ENCODE measurements at regions not wholly inside any gene's neighbourhood (a gene's known extent, or its start where the extent isn't known, plus 50 kb on each side); places are given as distances from the start of the nearest gene placed in this dataset.

DNA sequence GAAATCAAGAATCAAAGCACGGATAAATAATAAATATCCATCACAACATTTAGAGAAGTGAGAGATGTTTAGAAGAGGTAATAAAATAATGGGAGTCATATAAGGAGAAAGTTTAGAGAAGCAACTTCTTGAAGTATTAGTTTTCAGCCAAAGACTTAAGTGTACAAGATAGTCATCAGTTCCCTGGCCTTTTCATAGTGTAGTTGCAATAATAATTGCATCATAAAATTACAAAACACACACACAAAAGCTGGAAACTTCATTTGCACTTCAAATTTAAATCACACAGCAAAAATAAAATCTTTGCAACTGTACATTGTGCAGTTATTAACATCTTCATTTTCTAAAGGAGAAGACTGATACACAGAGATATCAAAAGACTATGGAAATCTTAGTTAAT is 319.1 kb upstream of the RGMB start:
- Histone ChIP-seq H3K9me1 (ENCODE audit: insufficient read depth, low read length) (0 out of 2 replicates have a peak, but pooled peaks cover 5% of the 10 kb centered on the region), H4K8ac (ENCODE audit: low read depth in 2 of 2, low read length in 2 of 2) (peak overlapping the region; percentile 20 to 74; a peak in 2 of 4 replicates), H2BK5ac (ENCODE audit: low read depth, low read length, poor library complexity, severe bottlenecking) (peak overlapping the region; percentile 96), H3K4me2 (ENCODE audit: low read depth, low read length) (no peak overlapping the region; the same call in 1 of the 2 replicates), H2AK5ac (ENCODE audit: low read depth, low read length) (no peak overlapping the region), H3K14ac (replicated peaks; ENCODE audit: low read depth, low read length) (no peak overlapping the region), H3K9ac (ENCODE audit: low read depth, low read length) (no peak overlapping the region), H3K56ac (ENCODE audit: extremely low read depth, insufficient read depth, low read length) (no peak overlapping the region), H2BK120ac (ENCODE audit: low read depth, low read length) (peak overlapping the region; percentile 28; the same call in 1 of the 2 replicates), H4K91ac (ENCODE audit: insufficient read depth, low read depth, low read length) (no peak overlapping the region), H2BK20ac (ENCODE audit: low read depth, low read length) (peak overlapping the region; percentile 21; the same call in 1 of the 2 replicates), H3K36me3 (ENCODE audit: control insufficient read depth, insufficient read depth, low read length) (no peaks in the 10 kb centered on the region), H4K20me1 (ENCODE audit: insufficient read depth, low read length) (no peaks in the 10 kb centered on the region), H2AK9ac (replicated peaks; ENCODE audit: low read depth, low read length, poor library complexity) (no peak overlapping the region), H3K4ac (ENCODE audit: low read depth, low read length) (no peak overlapping the region; the same call in 1 of the 2 replicates), H2BK15ac (ENCODE audit: low read depth, low read length) (peak overlapping the region; percentile 93; the same call in 1 of the 3 replicates), H2AFZ (replicated peaks; ENCODE audit: low read length, poor library complexity) (no peak overlapping the region), H3K23ac (ENCODE audit: low read depth, low read length) (no peak overlapping the region; the same call in 1 of the 2 replicates), H3K9me3 (ENCODE audit: control insufficient read depth, insufficient read depth, low read length) (no peaks in the 10 kb centered on the region), H3K27ac (ENCODE audit: insufficient read depth, low read length) (no peak overlapping the region), H3K79me1 (ENCODE audit: low read depth in 1 of 2, low read length in 2 of 2) (0 out of 4 replicates have a peak, but pooled peaks cover 0 to 8% of the 10 kb centered on the region in 2 experiments), H4K5ac (ENCODE audit: low read depth, low read length) (no peak overlapping the region; the same call in 1 of the 2 replicates), H3K4me1 (ENCODE audit: control insufficient read depth, insufficient read depth, low read length) (peaks cover 8% of the 10 kb centered on the region), H3K4me3 (ENCODE audit: insufficient read depth, low read depth, low read length) (no peak overlapping the region), H3K27me3 (ENCODE audit: control insufficient read depth, insufficient read depth, low read length) (no peaks in the 10 kb centered on the region), H3K18ac (ENCODE audit: low read depth, low read length) (peak overlapping the region; percentile 49; the same call in 1 of the 2 replicates)
- ChIA-PET POLR2A (ENCODE audit: unreplicated experiment) (no interaction called here), CTCF (interaction anchor here (1.3 to 1.7 kb wide), 3 partner anchors 39 to 316 kb away, joined by 3 to 7 read pairs (median 6); no protein-coding TSS in a partner anchor)
- in situ Hi-C loops (cut with MboI; ENCODE audit: low sequenced_read_pairs) (loop anchor here (10.0 kb wide), 1 partner anchor 310 kb away; no protein-coding TSS in a partner anchor), dilution Hi-C loops (cut with HindIII; ENCODE audit: low sequenced_read_pairs, unreplicated experiment) (no loop called here), intact Hi-C loops (cut with micrococcal nuclease) (loop anchor here (2.0 to 5.0 kb wide), 2 partner anchors 102 to 144 kb away; no protein-coding TSS in a partner anchor)
- peak; percentile 55 for DNase-seq
- peak; percentile 81 for TF ChIP-seq CEBPB (IDR thresholded peaks at IDR 0.05; ENCODE audit: low read depth, low read length)
- TF ChIP-seq SMC3 (IDR thresholded peaks at IDR 0.05; ENCODE audit: low read depth, low read length): no peak
- no CpG with 5 or more reads among the region's 1 CpG for WGBS, 2 experiments (ENCODE audit: extremely low coverage in 2 of 2, insufficient read length in 1 of 2)
- BruUV-seq (replicated peaks): no TSS peak
- no peak; the same call in 1 of the 2 replicates for ATAC-seq (ENCODE audit: low read depth)
